ENCODE measurements at regions not wholly inside any gene's neighbourhood (a gene's known extent, or its start where the extent isn't known, plus 50 kb on each side); places are given as distances from the start of the nearest gene placed in this dataset.

GRCh38 chr4:137448402-137448801 lies 83.9 kb downstream of the PCDH18 start:
- no peak overlapping the region for H3K4me2 ChIP-seq
- H3K27ac ChIP-seq = no peak overlapping the region
- TF ChIP-seq ZSCAN20 (CRISPR knock-in tag; IDR thresholded peaks at IDR 0.05) (no peak), MAFK (IDR thresholded peaks at IDR 0.05; ENCODE audit: partially characterized antibody) (peak; percentile 31)
- no peak for DNase-seq (ENCODE audit: low read depth in 1 of 2, low spot score in 1 of 2)
- CTCF ChIA-PET = no interaction called here
- FAIRE-seq = no peak
- no peaks in the 10 kb centered on the region for H3K4me1 ChIP-seq
- WGBS (ENCODE audit: missing lambda C conversion rate) = 7% methylated on average over 1 of the region's 1 CpG
- no peaks in the 10 kb centered on the region for H3K9me3 ChIP-seq
- POLR2A ChIA-PET = no interaction called here
- H3K4me3 ChIP-seq = no peak overlapping the region
- ATAC-seq = no peak

- POLR2A ChIA-PET = no interaction called here
- FAIRE-seq = no peak
These were observed 86.2 kb downstream of the PCDH18 start for GRCh38 chr4:137446071-137446470.

More at GRCh38 chr4:137446071-137446470, 86.2 kb downstream of the PCDH18 start:
- DNase-seq (ENCODE audit: low read depth in 1 of 2, low spot score in 1 of 2) (no peak), ATAC-seq (no peak)
- Histone ChIP-seq H3K4me1 (no peaks in the 10 kb centered on the region), H3K4me2 (no peak overlapping the region), H3K27ac (no peak overlapping the region), H3K9me3 (no peaks in the 10 kb centered on the region), H3K4me3 (no peak overlapping the region)
- TF ChIP-seq CHD2 (IDR thresholded peaks at IDR 0.05; ENCODE audit: low read length, partially characterized antibody) (no peak), SMC3 (IDR thresholded peaks at IDR 0.05) (no peak), KDM1A (IDR thresholded peaks at IDR 0.05; ENCODE audit: low read depth) (no peak), ELK1 (IDR thresholded peaks at IDR 0.05; ENCODE audit: low read depth, low read length) (no peak), CHD4 (IDR thresholded peaks at IDR 0.05; ENCODE audit: borderline replicate concordance) (no peak), HDAC2 (IDR thresholded peaks at IDR 0.05) (no peak), REST (IDR thresholded peaks at IDR 0.05) (no peak), RNF2 (IDR thresholded peaks at IDR 0.05; ENCODE audit: borderline replicate concordance, low read depth) (no peak), RCOR1 (IDR thresholded peaks at IDR 0.05; ENCODE audit: low read depth, low read length) (no peak), KDM5A (IDR thresholded peaks at IDR 0.05) (no peak), NPAS2 (CRISPR knock-in tag; IDR thresholded peaks at IDR 0.05; ENCODE audit: borderline replicate concordance) (no peak), ZNF302 (CRISPR knock-in tag; IDR thresholded peaks at IDR 0.05) (no peak), USF2 (IDR thresholded peaks at IDR 0.05) (no peak), NR3C1 (IDR thresholded peaks at IDR 0.05) (no peak), HOXB13 (CRISPR knock-in tag; IDR thresholded peaks at IDR 0.05; ENCODE audit: low read depth) (no peak), HOXB5 (CRISPR knock-in tag; IDR thresholded peaks at IDR 0.05) (no peak), BHLHE40 (IDR thresholded peaks at IDR 0.05; ENCODE audit: low read depth, low read length) (no peak), GATA3 (IDR thresholded peaks at IDR 0.05; ENCODE audit: borderline replicate concordance) (no peak), HOXA7 (CRISPR knock-in tag; IDR thresholded peaks at IDR 0.05) (no peak), ZC3H11A (IDR thresholded peaks at IDR 0.05) (no peak)
- WGBS (ENCODE audit: missing lambda C conversion rate) = 7% methylated on average over 2 of the region's 2 CpGs
- CTCF ChIA-PET = no interaction called here

Measured in A549 (cell line).